ENCODE measurements at regions not wholly inside any gene's neighbourhood (a gene's known extent, or its start where the extent isn't known, plus 50 kb on each side); places are given as distances from the start of the nearest gene placed in this dataset.
"Not testable (repeated sequence)": the region's sequence is repeated elsewhere in the genome, so short reads cannot be mapped to it uniquely, and the experiment has no call there.

DNA sequence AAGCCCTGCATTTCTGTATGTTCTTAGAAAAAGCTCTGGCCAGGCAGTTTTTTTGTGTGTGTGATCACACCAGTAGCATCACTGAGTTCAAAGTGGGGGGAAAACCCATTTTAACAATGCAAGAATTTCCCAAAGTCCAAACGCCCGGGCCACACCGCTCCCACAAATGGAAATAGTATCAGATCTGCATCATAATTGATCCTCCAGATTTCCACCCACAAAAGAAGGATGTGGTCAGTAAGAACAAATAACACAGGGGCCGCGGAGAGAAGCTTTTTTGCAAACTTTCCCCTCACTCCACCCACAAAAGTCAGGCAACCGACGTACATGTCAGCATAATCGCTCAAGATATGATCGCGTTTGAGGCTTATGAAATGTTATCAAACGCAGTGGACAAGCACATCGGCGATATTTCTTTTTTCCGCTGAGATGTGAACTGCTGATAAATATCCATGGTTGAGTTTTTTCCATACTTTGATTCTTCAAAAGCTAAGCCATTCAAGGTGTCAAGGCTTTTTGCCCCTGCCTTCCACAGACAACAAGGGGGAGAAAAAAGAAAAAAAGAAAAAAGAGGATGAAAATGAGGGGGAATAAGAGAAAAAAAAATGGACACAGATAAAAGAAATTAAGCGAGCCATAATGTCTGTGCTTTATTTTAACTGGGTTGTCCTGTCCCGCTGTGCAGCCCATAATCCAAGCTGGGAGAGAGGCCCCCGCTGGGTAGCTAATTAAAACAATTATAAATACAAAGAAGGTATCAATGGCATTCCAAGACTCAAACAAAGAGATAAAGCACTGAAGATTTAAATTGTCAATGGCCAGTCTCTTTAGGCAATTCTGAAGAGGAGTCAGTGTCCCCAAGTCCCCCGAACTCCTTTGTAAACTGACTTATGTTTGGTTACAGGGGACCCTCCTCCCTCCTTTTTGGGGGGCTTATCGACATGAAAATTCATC is 143.5 kb downstream of the ZFP64 start:
- CTCF ChIA-PET: interaction anchor here (1.6 kb wide), 1 partner anchor 13 kb away, joined by 4 read pairs; no protein-coding TSS in a partner anchor
- DNase-seq (ENCODE audit: extremely low spot score): no peak
- TF ChIP-seq SP1 (IDR thresholded peaks at IDR 0.05): no peak
- no peak for TF ChIP-seq FOXK2 (IDR thresholded peaks at IDR 0.05)
- TF ChIP-seq L3MBTL2 (conservative IDR thresholded peaks at IDR 0.05): no peak
- TF ChIP-seq FOXA1 (IDR thresholded peaks at IDR 0.05): no peak
- TF ChIP-seq ARNT (IDR thresholded peaks at IDR 0.05): no peak
- TF ChIP-seq ELF4 (IDR thresholded peaks at IDR 0.05): no peak
- TF ChIP-seq FOXM1 (IDR thresholded peaks at IDR 0.05; ENCODE audit: borderline replicate concordance): no peak
- TF ChIP-seq LEF1 (IDR thresholded peaks at IDR 0.05; ENCODE audit: borderline replicate concordance): no peak
- TF ChIP-seq TARDBP (IDR thresholded peaks at IDR 0.05): no peak
- no peak for TF ChIP-seq CTBP1 (IDR thresholded peaks at IDR 0.05; ENCODE audit: borderline replicate concordance)
- no peak for TF ChIP-seq SUZ12 (IDR thresholded peaks at IDR 0.05)
- TF ChIP-seq ZNF384 (IDR thresholded peaks at IDR 0.05): no peak
- TF ChIP-seq HDGF (IDR thresholded peaks at IDR 0.05; ENCODE audit: borderline replicate concordance): no peak
- TF ChIP-seq NFRKB (IDR thresholded peaks at IDR 0.05): no peak
- POLR2A ChIA-PET: no interaction called here

DNA sequence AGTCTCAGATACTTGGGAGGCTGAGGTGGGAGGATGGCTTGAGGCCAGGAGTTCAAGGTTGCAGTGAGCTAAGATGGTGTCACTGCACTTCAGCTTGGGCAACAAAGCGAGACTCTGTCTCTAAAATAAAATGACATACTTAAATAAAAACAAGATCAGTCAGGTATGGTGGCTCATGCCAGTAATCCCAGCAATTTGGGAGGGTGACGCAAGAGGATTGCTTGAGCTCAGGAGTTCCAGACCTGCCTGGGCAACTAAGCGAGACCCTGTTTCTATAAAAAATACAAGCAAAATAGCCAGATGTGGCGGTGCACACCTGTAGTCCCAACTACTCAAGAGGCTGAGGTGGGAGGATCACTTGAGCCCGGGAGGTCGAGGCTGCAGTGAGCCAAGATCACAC is 149.6 kb downstream of the ZFP64 start:
- no peak for DNase-seq (ENCODE audit: extremely low spot score)
- CTCF ChIA-PET: no interaction called here
- POLR2A ChIA-PET: no interaction called here
- TF ChIP-seq, protein P1, sequence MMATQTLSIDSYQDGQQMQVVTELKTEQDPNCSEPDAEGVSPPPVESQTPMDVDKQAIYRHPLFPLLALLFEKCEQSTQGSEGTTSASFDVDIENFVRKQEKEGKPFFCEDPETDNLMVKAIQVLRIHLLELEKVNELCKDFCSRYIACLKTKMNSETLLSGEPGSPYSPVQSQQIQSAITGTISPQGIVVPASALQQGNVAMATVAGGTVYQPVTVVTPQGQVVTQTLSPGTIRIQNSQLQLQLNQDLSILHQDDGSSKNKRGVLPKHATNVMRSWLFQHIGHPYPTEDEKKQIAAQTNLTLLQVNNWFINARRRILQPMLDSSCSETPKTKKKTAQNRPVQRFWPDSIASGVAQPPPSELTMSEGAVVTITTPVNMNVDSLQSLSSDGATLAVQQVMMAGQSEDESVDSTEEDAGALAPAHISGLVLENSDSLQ (IDR thresholded peaks at IDR 0.05): no peak
- TF ChIP-seq BHLHE40 (IDR thresholded peaks at IDR 0.05; ENCODE audit: borderline replicate concordance) (no peak), FOXK2 (IDR thresholded peaks at IDR 0.05) (no peak), ARNT (IDR thresholded peaks at IDR 0.05) (no peak), FOXA1 (IDR thresholded peaks at IDR 0.05) (no peak)

DNA sequence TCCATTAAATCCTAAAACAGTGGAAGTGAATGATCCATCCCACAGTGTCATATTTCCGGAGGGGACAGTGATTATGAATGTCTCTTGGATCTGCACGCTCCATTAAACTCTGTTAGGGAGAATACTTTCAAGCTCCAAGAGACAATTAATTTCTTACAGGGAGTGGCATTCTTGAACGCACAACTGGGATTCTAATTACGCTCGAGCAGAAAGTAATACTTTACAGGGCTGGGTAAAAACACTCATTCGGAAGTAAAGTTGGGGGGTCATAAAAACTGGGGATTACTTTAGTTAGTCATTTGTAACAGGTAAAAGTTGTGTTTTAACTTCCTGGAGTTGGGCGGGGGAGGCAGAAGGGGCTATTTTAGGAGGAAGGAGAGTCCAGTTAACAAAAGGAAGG is 151.8 kb downstream of the ZFP64 start:
- TF ChIP-seq HDGF (IDR thresholded peaks at IDR 0.05; ENCODE audit: borderline replicate concordance) (no peak), ARNT (IDR thresholded peaks at IDR 0.05) (no peak), CTBP1 (IDR thresholded peaks at IDR 0.05; ENCODE audit: borderline replicate concordance) (no peak), BHLHE40 (IDR thresholded peaks at IDR 0.05; ENCODE audit: borderline replicate concordance) (no peak), TARDBP (IDR thresholded peaks at IDR 0.05) (no peak), ELF4 (IDR thresholded peaks at IDR 0.05) (no peak), FOXM1 (IDR thresholded peaks at IDR 0.05; ENCODE audit: borderline replicate concordance) (no peak), FOXK2 (IDR thresholded peaks at IDR 0.05) (no peak), LEF1 (IDR thresholded peaks at IDR 0.05; ENCODE audit: borderline replicate concordance) (no peak), L3MBTL2 (conservative IDR thresholded peaks at IDR 0.05) (no peak), SP1 (IDR thresholded peaks at IDR 0.05) (no peak), FOXA1 (IDR thresholded peaks at IDR 0.05) (no peak)
- TF ChIP-seq, protein P1 (IDR thresholded peaks at IDR 0.05): no peak
- no peak for DNase-seq (ENCODE audit: extremely low spot score)
- CTCF ChIA-PET: no interaction called here
- POLR2A ChIA-PET: no interaction called here

DNA sequence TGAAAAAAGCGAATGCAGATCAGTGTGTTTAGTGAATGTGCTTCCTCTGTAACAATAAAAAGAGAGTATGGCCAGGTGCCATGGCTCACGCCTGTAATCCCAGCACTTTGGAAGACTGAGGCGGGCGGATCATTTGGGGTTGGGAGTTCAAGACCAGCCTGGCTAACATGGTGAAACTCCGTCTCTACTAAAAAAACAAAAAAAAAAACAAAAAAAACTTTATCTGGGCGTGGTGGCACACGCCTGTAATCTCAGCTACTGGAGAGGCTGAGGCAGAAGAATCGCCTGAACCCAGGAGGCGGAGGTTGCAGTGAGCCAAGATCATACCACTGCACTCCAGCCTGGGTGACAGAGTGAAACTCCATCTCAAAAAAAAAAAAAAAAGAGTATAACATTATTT is 152.9 kb downstream of the ZFP64 start:
- peak; percentile 63 for TF ChIP-seq ZNF384 (IDR thresholded peaks at IDR 0.05)
- POLR2A ChIA-PET; DNase-seq (ENCODE audit: extremely low spot score): not testable (repeated sequence)
- CTCF ChIA-PET: interaction anchor here (0.7 kb wide), 1 partner anchor 1808 kb away, joined by 4 read pairs; no protein-coding TSS in a partner anchor

DNA sequence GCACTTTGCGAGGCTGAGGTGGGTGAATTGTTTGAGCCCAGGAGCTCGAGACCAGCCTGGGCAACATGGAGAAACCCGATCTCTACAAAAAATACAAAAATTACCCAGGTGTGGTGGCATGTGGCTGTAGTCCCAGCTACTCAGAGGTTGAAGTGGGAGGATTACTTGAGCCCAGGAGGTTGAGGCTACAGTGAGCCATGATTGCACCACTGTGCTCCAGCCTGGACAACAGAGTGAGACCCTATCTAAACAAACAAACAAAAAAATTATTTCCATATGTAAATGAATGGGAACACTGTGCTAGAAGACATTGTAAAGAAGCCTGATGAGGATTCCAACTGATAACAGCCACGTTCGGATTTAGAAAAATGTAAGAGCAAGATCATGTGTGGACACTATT is 154.2 kb downstream of the ZFP64 start:
- no peak for DNase-seq (ENCODE audit: extremely low spot score)
- ChIA-PET CTCF (no interaction called here), POLR2A (no interaction called here)
- TF ChIP-seq FOXK2 (IDR thresholded peaks at IDR 0.05) (no peak), ARNT (IDR thresholded peaks at IDR 0.05) (no peak), FOXA1 (IDR thresholded peaks at IDR 0.05) (no peak), SP1 (IDR thresholded peaks at IDR 0.05) (no peak), L3MBTL2 (conservative IDR thresholded peaks at IDR 0.05) (no peak), SUZ12 (IDR thresholded peaks at IDR 0.05) (no peak), NFRKB (IDR thresholded peaks at IDR 0.05) (no peak), FOXM1 (IDR thresholded peaks at IDR 0.05; ENCODE audit: borderline replicate concordance) (no peak), HDGF (IDR thresholded peaks at IDR 0.05; ENCODE audit: borderline replicate concordance) (no peak), BHLHE40 (IDR thresholded peaks at IDR 0.05; ENCODE audit: borderline replicate concordance) (no peak), CTBP1 (IDR thresholded peaks at IDR 0.05; ENCODE audit: borderline replicate concordance) (no peak), ELF4 (IDR thresholded peaks at IDR 0.05) (no peak), TARDBP (IDR thresholded peaks at IDR 0.05) (no peak), LEF1 (IDR thresholded peaks at IDR 0.05; ENCODE audit: borderline replicate concordance) (no peak), ZNF384 (IDR thresholded peaks at IDR 0.05) (no peak)
- TF ChIP-seq, protein P1 (IDR thresholded peaks at IDR 0.05): no peak

DNA sequence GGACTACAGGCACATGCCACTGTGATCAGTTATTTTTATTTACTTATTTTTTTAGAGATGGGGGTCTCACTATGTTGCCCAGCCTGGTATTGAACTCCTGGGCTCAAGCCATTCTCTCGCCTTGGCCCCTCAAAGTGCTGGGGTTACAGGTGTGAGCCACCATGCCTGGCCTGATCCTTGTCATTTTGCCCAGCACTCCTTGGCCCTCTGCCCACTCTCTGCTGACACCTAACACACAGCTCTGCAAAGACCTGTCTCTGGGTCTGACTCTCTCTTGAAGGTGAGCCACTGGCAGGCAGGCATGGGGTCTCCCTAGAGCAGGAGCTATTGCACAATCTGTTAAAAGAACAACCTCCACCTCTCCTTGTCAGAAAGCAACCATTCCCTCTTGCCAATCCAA is 155.6 kb downstream of the ZFP64 start:
- ChIA-PET POLR2A (no interaction called here), CTCF (interaction anchor here (0.7 kb wide), 1 partner anchor 13 kb away, joined by 3 read pairs; no protein-coding TSS in a partner anchor)
- no peak for TF ChIP-seq CTBP1 (IDR thresholded peaks at IDR 0.05; ENCODE audit: borderline replicate concordance)
- TF ChIP-seq, protein P1 (IDR thresholded peaks at IDR 0.05): no peak
- TF ChIP-seq ELF4 (IDR thresholded peaks at IDR 0.05): no peak
- TF ChIP-seq L3MBTL2 (conservative IDR thresholded peaks at IDR 0.05): no peak
- no peak for TF ChIP-seq ARNT (IDR thresholded peaks at IDR 0.05)
- no peak for TF ChIP-seq ZNF384 (IDR thresholded peaks at IDR 0.05)
- TF ChIP-seq FOXK2 (IDR thresholded peaks at IDR 0.05): no peak
- TF ChIP-seq TARDBP (IDR thresholded peaks at IDR 0.05): no peak
- TF ChIP-seq BHLHE40 (IDR thresholded peaks at IDR 0.05; ENCODE audit: borderline replicate concordance): no peak
- TF ChIP-seq HDGF (IDR thresholded peaks at IDR 0.05; ENCODE audit: borderline replicate concordance): no peak

More for the DNA sequence above, 155.6 kb downstream of the ZFP64 start:
- no peak for DNase-seq (ENCODE audit: extremely low spot score)
